RWPE2 (cell line): ENCODE measurements at regions not wholly inside any gene's neighbourhood (a gene's known extent, or its start where the extent isn't known, plus 50 kb on each side); places are given as distances from the start of the nearest gene placed in this dataset.

Experiments
- ATAC-seq: fragments of 200-7000 bp; cut with Tn5 transposase; 3 replicates; pipeline ENCODE4 v1.9.1; 2021; ENCODE audit warnings: low read depth
- DNase-seq: peaks from one replicate; pipeline ENCODE4 v3.0.0-alpha.2; 2020; ENCODE audit warnings: low spot score
- H3K27ac ChIP-seq: fragments of 450-650 bp; 2 replicates; pipeline ENCODE4 v1.5.1; 2017; ENCODE audit warnings: mild to moderate bottlenecking; ENCODE audit not compliant: poor library complexity, severe bottlenecking
- H3K27me3 ChIP-seq: fragments of 250-450 bp; sonication (Bioruptor Pico); 2 replicates; pipeline ENCODE4 v1.5.1; 2021; ENCODE audit warnings: mild to moderate bottlenecking, moderate library complexity; ENCODE audit not compliant: insufficient read depth, poor library complexity, severe bottlenecking
- H3K36me3 ChIP-seq: fragments of 250-450 bp; sonication (Bioruptor Pico); 2 replicates; pipeline ENCODE4 v1.5.1; 2020; ENCODE audit warnings: low read depth, mild to moderate bottlenecking, moderate library complexity
- H3K4me1 ChIP-seq: fragments of 250-450 bp; sonication (Bioruptor Pico); 2 replicates; pipeline ENCODE4 v1.5.1; 2021; ENCODE audit warnings: mild to moderate bottlenecking, moderate library complexity; ENCODE audit not compliant: insufficient read depth, poor library complexity, severe bottlenecking
- H3K4me3 ChIP-seq: fragments of 250-450 bp; sonication (Bioruptor Pico); 2 replicates; pipeline ENCODE4 v1.5.1; 2021; ENCODE audit warnings: mild to moderate bottlenecking, moderate library complexity; ENCODE audit not compliant: severe bottlenecking
- H3K9me3 ChIP-seq: fragments of 250-450 bp; sonication (Bioruptor Pico); 2 replicates; pipeline ENCODE4 v1.5.1; 2021; ENCODE audit warnings: mild to moderate bottlenecking, moderate library complexity; ENCODE audit not compliant: severe bottlenecking
- TF ChIP-seq, protein P1 (sequence below): fragments of 450-650 bp; IDR thresholded peaks from one replicate; pipeline ENCODE4 v1.5.1; 2017; ENCODE audit warnings: mild to moderate bottlenecking, moderate library complexity; ENCODE audit not compliant: poor library complexity, severe bottlenecking

- TF ChIP-seq, protein P1, sequence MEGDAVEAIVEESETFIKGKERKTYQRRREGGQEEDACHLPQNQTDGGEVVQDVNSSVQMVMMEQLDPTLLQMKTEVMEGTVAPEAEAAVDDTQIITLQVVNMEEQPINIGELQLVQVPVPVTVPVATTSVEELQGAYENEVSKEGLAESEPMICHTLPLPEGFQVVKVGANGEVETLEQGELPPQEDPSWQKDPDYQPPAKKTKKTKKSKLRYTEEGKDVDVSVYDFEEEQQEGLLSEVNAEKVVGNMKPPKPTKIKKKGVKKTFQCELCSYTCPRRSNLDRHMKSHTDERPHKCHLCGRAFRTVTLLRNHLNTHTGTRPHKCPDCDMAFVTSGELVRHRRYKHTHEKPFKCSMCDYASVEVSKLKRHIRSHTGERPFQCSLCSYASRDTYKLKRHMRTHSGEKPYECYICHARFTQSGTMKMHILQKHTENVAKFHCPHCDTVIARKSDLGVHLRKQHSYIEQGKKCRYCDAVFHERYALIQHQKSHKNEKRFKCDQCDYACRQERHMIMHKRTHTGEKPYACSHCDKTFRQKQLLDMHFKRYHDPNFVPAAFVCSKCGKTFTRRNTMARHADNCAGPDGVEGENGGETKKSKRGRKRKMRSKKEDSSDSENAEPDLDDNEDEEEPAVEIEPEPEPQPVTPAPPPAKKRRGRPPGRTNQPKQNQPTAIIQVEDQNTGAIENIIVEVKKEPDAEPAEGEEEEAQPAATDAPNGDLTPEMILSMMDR: no peak
- Histone ChIP-seq H3K27me3 (no peaks in the 10 kb centered on the region), H3K9me3 (no peaks in the 10 kb centered on the region), H3K27ac (no peak overlapping the region), H3K36me3 (no peaks in the 10 kb centered on the region), H3K4me3 (no peak overlapping the region), H3K4me1 (no peaks in the 10 kb centered on the region)
- DNase-seq: no peak
- no peak for ATAC-seq
Measured at GRCh38 chr18:38810789-38811188, 1245.2 kb upstream of the CELF4 start.

- Histone ChIP-seq H3K9me3 (no peaks in the 10 kb centered on the region), H3K4me3 (no peak overlapping the region), H3K27me3 (no peaks in the 10 kb centered on the region), H3K4me1 (no peaks in the 10 kb centered on the region), H3K27ac (no peak overlapping the region), H3K36me3 (no peaks in the 10 kb centered on the region)
- ATAC-seq (no peak), DNase-seq (no peak)
- TF ChIP-seq, protein P1: no peak
Measured at GRCh38 chr18:38807915-38808314, 1242.3 kb upstream of the CELF4 start.

GRCh38 chr18:38805256-38805655 lies 1239.7 kb upstream of the CELF4 start:
- no peak for ATAC-seq
- DNase-seq: no peak
- Histone ChIP-seq H3K9me3 (no peaks in the 10 kb centered on the region), H3K36me3 (no peaks in the 10 kb centered on the region), H3K27ac (no peak overlapping the region), H3K4me3 (no peak overlapping the region), H3K27me3 (no peaks in the 10 kb centered on the region), H3K4me1 (no peaks in the 10 kb centered on the region)
- TF ChIP-seq, protein P1: no peak

- ATAC-seq (no peak), DNase-seq (no peak)
- H3K9me3 ChIP-seq: no peaks in the 10 kb centered on the region
- no peaks in the 10 kb centered on the region for H3K4me1 ChIP-seq
- H3K27ac ChIP-seq: no peak overlapping the region
- H3K27me3 ChIP-seq: no peaks in the 10 kb centered on the region
- TF ChIP-seq, protein P1: no peak
- H3K4me3 ChIP-seq: no peak overlapping the region
- H3K36me3 ChIP-seq: no peaks in the 10 kb centered on the region
Measured at GRCh38 chr18:38801640-38802039, 1236.0 kb upstream of the CELF4 start.

DNA sequence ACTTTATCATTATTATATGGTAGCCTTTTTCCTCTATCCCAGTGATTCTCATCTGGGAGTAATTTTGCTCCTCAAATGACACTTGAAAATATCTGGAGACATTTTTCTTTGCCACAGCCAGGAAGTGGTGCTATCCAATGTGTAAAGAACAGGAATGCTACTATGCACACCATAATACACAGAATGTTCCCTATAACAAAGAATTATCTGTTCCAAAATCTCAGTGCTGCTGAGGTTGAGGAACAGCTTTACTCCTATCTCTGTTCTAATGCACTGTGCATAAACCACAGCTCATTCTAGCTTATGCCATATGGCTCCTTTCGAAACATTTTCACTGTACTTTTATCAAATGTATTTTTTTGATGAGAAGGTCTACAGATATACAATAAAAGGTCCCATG lies 1231.2 kb upstream of the CELF4 start:
- Histone ChIP-seq H3K27me3 (no peaks in the 10 kb centered on the region), H3K36me3 (no peaks in the 10 kb centered on the region), H3K9me3 (no peaks in the 10 kb centered on the region), H3K4me1 (no peaks in the 10 kb centered on the region), H3K4me3 (no peak overlapping the region), H3K27ac (no peak overlapping the region)
- DNase-seq (no peak), ATAC-seq (no peak)
- TF ChIP-seq, protein P1: no peak
